DOHH2 (cell line): ENCODE measurements at regions not wholly inside any gene's neighbourhood (a gene's known extent, or its start where the extent isn't known, plus 50 kb on each side); places are given as distances from the start of the nearest gene placed in this dataset.

Experiments used
- H3F3A ChIP-seq: fragments of 200-600 bp; sonication (generic), shearing (Covaris generic); 2 replicates; pipeline ENCODE4 v1.6.0; 2016; ENCODE audit warnings: antibody characterized with exemption, mild to moderate bottlenecking; ENCODE audit not compliant: control insufficient read depth, insufficient read depth
- H3K27ac ChIP-seq: fragments of 200-600 bp; sonication (generic); 2 replicates; pipeline ENCODE4 v1.5.1; 2014; ENCODE audit warnings: low read depth, mild to moderate bottlenecking, low read length, moderate library complexity
- H3K27me3 ChIP-seq: fragments of 200-600 bp; sonication (generic); 2 replicates; pipeline ENCODE4 v1.6.1; 2014; ENCODE audit warnings: mild to moderate bottlenecking, low read length, mixed read lengths; ENCODE audit not compliant: control insufficient read depth
- H3K36me3 ChIP-seq: fragments of 200-600 bp; sonication (generic); 2 replicates; pipeline ENCODE4 v1.6.1; 2014; ENCODE audit warnings: mild to moderate bottlenecking, low read length, moderate library complexity, mixed read lengths; ENCODE audit not compliant: control insufficient read depth
- H3K4me1 ChIP-seq: fragments of 200-600 bp; sonication (generic); 2 replicates; pipeline ENCODE4 v1.6.1; 2014; ENCODE audit warnings: mild to moderate bottlenecking, low read length, mixed read lengths; ENCODE audit not compliant: control insufficient read depth
- H3K4me2 ChIP-seq: fragments of 200-600 bp; sonication (generic); 2 replicates; pipeline ENCODE4 v1.6.0; 2014; ENCODE audit warnings: mild to moderate bottlenecking, low read length, moderate library complexity
- H3K4me3 ChIP-seq: fragments of 200-600 bp; sonication (generic); 2 replicates; pipeline ENCODE4 v1.5.1; 2014; ENCODE audit warnings: mild to moderate bottlenecking, low read length, mixed read lengths
- H3K79me2 ChIP-seq: fragments of 200-600 bp; sonication (generic); 2 replicates; pipeline ENCODE4 v1.6.1; 2014; ENCODE audit warnings: mild to moderate bottlenecking, low read length, mixed read lengths; ENCODE audit not compliant: control insufficient read depth
- H3K9me2 ChIP-seq: fragments of 200-600 bp; sonication (generic); replicated peaks from 2 replicates; pipeline ENCODE4 v1.6.1; 2014; ENCODE audit warnings: mild to moderate bottlenecking, low read length, mixed read lengths; ENCODE audit not compliant: control insufficient read depth
- H3K9me3 ChIP-seq: fragments of 200-600 bp; sonication (generic); 2 replicates; pipeline ENCODE4 v1.6.1; 2014; ENCODE audit warnings: antibody characterized with exemption, low read length, mixed read lengths; ENCODE audit not compliant: control insufficient read depth, insufficient read depth
- H4K20me1 ChIP-seq: fragments of 200-600 bp; sonication (generic); 2 replicates; pipeline ENCODE4 v1.6.0; 2014; ENCODE audit warnings: low read depth, mild to moderate bottlenecking, antibody characterized with exemption, low read length, moderate library complexity; ENCODE audit not compliant: control insufficient read depth, insufficient read depth
- CTCF ChIP-seq: fragments of 200-600 bp; sonication (generic); IDR thresholded peaks from one replicate; pipeline ENCODE4 v1.5.1; 2014; ENCODE audit warnings: antibody characterized with exemption, mild to moderate bottlenecking, low read depth, low read length; ENCODE audit not compliant: poor library complexity, severe bottlenecking
- EZH2phosphoT487 ChIP-seq: fragments of 200-600 bp; sonication (generic); IDR thresholded peaks from 2 replicates; pipeline ENCODE4 v1.6.1; 2017; ENCODE audit warnings: borderline replicate concordance, mild to moderate bottlenecking, antibody characterized with exemption, low read length, moderate library complexity, mixed read lengths

GRCh38 chr9:13001989-13002580 is 227.3 kb downstream of the LURAP1L start:
- no peaks in the 10 kb centered on the region for H3K4me1 ChIP-seq
- H3K4me2 ChIP-seq, result no peak overlapping the region
- H3K79me2 ChIP-seq, result no peaks in the 10 kb centered on the region
- H3K9me3 ChIP-seq, result no peaks in the 10 kb centered on the region
- H3K36me3 ChIP-seq, result no peaks in the 10 kb centered on the region
- no peak overlapping the region for H3K27ac ChIP-seq
- no peaks in the 10 kb centered on the region for H3F3A ChIP-seq
- H3K27me3 ChIP-seq, result no peaks in the 10 kb centered on the region
- no peaks in the 10 kb centered on the region for H4K20me1 ChIP-seq
- H3K4me3 ChIP-seq, result no peak overlapping the region
- H3K9me2 ChIP-seq, result no peaks in the 10 kb centered on the region; the same call in 1 of the 2 replicates
- TF ChIP-seq EZH2phosphoT487 (no peak), CTCF (no peak)

GRCh38 chr9:13002740-13003139 is 227.9 kb downstream of the LURAP1L start:
- no peaks in the 10 kb centered on the region for H3K9me3 ChIP-seq
- H3K9me2 ChIP-seq, result no peaks in the 10 kb centered on the region; the same call in 1 of the 2 replicates
- no peak overlapping the region for H3K27ac ChIP-seq
- no peaks in the 10 kb centered on the region for H3K27me3 ChIP-seq
- no peak overlapping the region for H3K4me3 ChIP-seq
- no peaks in the 10 kb centered on the region for H3F3A ChIP-seq
- H3K4me1 ChIP-seq, result no peaks in the 10 kb centered on the region
- H3K79me2 ChIP-seq, result no peaks in the 10 kb centered on the region
- no peaks in the 10 kb centered on the region for H3K36me3 ChIP-seq
- no peak overlapping the region for H3K4me2 ChIP-seq
- TF ChIP-seq CTCF (no peak), EZH2phosphoT487 (no peak)
- H4K20me1 ChIP-seq, result no peaks in the 10 kb centered on the region

- H3K4me3 ChIP-seq, result no peak overlapping the region
- no peak overlapping the region for H3K27ac ChIP-seq
- no peak overlapping the region for H3K4me2 ChIP-seq
- no peaks in the 10 kb centered on the region for H3K79me2 ChIP-seq
- H3K9me2 ChIP-seq, result no peaks in the 10 kb centered on the region
- H3K36me3 ChIP-seq, result no peaks in the 10 kb centered on the region
- no peaks in the 10 kb centered on the region for H3K9me3 ChIP-seq
- TF ChIP-seq CTCF (no peak), EZH2phosphoT487 (no peak)
- H3K27me3 ChIP-seq, result no peaks in the 10 kb centered on the region
- H3F3A ChIP-seq, result no peaks in the 10 kb centered on the region
- H4K20me1 ChIP-seq, result no peaks in the 10 kb centered on the region
- H3K4me1 ChIP-seq, result no peaks in the 10 kb centered on the region
These were observed 235.1 kb downstream of the LURAP1L start for GRCh38 chr9:13009871-13010270.
